NCI-H2196 treated with DMSO at 0.1 percent for 48 hours (cell line): ENCODE measurements at regions not wholly inside any gene's neighbourhood (a gene's known extent, or its start where the extent isn't known, plus 50 kb on each side); places are given as distances from the start of the nearest gene placed in this dataset.

ENCODE experiments used
- DNase-seq: peaks from one replicate; lab custom pipeline; 2025; ENCODE audit not compliant: unreplicated experiment; lab: John Stamatoyannopoulos, UW

- DNase-seq, result no peak
Observed at GRCh38 chr1:225707824-225708223, 54.9 kb upstream of the ENAH start.

GRCh38 chr1:225709101-225709500, 56.2 kb upstream of the ENAH start:
- DNase-seq, result peak; percentile 63

DNA sequence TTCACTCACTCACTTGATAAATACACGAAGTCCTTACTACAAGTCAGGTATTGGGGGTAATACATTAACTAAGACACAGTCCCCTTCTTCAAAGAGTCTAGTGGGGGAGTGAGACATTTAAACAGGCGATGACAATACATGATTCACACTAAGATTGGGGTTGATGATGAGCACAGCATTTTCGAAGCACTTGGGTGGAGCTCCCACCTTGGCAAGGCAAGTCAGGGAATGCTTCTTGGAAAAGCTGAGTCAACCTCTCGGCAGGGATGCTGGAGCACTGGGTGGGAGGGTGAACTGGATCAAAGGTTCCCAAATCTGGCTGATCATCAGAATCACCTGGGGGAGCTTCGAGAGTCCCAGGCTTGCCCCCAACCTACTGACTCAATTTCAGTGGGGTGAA, 57.9 kb upstream of the ENAH start:
- DNase-seq, result no peak

DNA sequence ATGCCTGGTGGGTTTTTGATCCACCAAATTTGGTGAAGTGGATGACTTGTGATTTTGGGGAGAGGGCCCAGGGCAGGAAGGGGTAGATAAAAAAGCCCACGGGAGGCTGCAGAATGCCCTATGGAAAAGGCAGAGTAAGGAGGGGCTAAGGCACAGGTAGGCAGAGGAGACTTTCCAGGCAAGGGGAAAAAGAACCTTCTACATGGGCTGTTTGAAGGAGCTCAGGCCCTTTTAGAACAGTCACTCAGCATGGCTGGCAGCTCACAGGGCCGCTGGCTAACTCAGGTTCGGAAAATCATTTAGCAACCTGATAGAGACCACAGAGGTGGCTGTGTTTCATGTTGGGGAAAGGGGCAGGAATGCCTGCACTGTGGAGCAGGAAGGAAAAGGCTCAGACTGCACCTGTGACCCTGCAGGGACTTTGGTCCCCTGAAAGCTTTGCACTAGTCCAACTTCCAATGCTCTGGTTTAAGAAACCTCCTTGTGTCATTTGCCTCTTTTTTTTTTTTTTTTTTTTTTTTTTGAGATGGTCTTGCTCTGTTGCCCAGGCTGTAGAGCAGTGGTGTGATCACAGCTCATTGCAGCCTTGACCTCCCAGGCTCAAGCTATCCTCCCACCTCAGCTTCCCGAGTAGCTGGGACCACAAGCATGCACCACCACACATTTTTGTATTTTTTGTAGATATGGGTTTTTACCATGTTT, 58.5 kb upstream of the ENAH start:
- DNase-seq, result no peak

DNA sequence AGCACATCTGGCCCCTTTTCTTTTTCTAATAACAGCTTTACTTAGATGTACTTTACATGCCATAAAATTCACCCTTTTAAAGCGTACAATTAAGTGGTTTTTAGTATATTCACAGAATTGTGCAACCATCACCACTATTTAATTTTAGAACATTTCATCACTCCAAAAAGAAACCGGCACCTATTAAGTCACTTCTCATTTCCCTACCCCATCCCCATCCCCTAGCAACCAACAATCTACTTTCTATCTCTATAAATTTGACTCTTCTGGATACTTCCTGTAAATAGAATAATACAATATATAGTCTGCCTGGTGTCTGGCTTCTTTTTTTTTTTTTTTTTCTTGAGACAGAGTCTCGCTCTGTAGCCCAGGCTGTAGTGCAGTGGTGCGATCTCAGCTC, 59.5 kb upstream of the ENAH start:
- no peak for DNase-seq

DNA sequence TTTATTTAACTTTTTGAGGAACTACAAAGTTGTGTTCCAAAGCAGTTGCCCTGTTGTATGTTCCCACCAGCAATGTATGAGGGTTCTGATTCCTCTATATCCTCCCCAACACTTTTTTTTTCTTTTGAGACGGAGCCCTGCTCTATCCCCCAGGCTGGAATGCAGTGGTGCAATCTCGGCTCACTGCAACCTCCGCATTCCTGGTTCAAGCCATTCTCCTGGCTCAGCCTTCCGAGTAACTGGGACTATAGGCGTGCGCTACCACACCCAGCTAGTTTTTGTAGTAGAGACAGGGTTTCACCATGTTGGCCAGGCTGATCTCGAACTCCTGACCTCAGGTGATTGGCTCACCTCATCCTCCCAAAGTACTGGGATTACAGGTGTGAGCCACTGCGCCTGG, 60.4 kb upstream of the ENAH start:
- no peak for DNase-seq

DNA sequence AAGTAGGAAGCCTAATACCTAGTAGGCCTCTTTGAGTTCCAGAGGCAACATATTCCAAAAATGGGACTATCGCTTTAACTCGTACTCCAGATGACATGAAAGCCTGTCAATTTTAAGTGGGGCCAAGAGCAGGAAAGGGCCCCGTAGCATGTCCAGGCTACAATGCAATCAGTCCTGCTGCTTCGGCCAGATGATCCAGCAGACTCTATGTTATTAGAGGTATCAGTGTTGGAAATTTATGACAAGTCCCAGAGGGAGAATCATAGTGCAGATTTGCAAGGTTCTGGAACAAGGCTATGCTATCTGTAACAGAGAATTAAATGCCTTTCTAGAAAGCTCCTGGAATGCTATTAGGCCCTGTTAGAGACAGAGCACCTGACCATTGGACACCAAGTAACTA, 56.7 kb upstream of the SRP9 start:
- DNase-seq, result no peak

DNA sequence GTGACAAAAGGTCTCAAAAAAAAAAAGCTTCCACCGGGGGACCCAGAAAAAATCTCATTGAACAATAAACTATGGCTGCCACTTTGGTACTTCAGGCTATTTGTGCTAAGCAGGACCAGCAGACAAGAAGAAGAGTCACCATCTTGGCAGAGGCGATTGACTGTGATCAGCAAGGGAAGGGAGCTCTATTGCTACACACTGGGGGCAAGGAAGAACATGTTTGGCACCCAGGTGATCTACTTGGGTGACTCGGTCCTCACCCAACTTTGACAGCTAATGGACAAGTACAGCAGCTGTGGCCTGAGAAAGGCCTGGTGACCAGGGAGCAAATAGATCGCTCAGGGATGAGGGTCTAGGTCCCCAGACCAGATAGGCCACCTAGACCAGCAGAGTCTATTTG, 53.4 kb upstream of the SRP9 start:
- no peak for DNase-seq
